SH-SY5Y (cell line): ENCODE measurements at regions not wholly inside any gene's neighbourhood (a gene's known extent, or its start where the extent isn't known, plus 50 kb on each side); places are given as distances from the start of the nearest gene placed in this dataset.

Source experiments
- GATA2 ChIP-seq: IDR thresholded peaks from 2 replicates; pipeline ENCODE4 v1.6.1; 2011; ENCODE audit warnings: mild to moderate bottlenecking, low read depth, low read length
- GATA3 ChIP-seq: IDR thresholded peaks from 2 replicates; pipeline ENCODE4 v1.6.1; 2011; ENCODE audit warnings: low read depth, mild to moderate bottlenecking, low read length, moderate library complexity

DNA sequence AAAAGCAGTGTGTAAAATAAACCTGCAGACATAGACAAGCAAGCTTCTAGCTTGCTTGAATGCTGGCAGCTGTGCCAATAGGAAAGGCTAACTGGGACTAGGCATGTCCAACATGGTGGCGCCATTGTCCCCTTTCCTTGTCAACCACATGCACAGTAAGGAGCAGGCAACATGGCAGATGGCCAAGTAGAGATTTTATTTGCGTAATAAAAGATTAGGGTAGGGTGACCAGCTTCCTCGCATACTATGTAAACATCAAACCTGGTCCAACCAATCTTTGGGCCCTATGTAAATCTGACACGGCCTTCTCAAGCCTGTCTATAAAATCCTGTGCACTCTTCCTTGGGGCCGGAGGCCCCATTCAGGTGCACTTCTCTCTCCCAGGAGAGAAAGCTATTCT is 575.4 kb upstream of the GOLIM4 start:
- TF ChIP-seq GATA2 (no peak), GATA3 (no peak)
